GM23248 (cell line): ENCODE measurements at regions not wholly inside any gene's neighbourhood (a gene's known extent, or its start where the extent isn't known, plus 50 kb on each side); places are given as distances from the start of the nearest gene placed in this dataset.

Source experiments
- DNase-seq: peaks from one replicate; pipeline ENCODE4 v3.0.0-alpha.2; 2015
- H2AFZ ChIP-seq: fragments of 200-600 bp; sonication (generic); 2 replicates; pipeline ENCODE4 v1.6.1; 2016; ENCODE audit warnings: antibody characterized with exemption
- H3F3A ChIP-seq: fragments of 200-600 bp; sonication (generic); 2 replicates; pipeline ENCODE4 v1.6.1; 2016; ENCODE audit warnings: mild to moderate bottlenecking, antibody characterized with exemption, mixed run types; ENCODE audit not compliant: insufficient read depth
- H3K27ac ChIP-seq: fragments of 200-600 bp; sonication (generic); 2 replicates; pipeline ENCODE4 v1.5.1; 2016; ENCODE audit warnings: mild to moderate bottlenecking
- H3K27me3 ChIP-seq: fragments of 200-600 bp; sonication (generic); replicated peaks from 2 replicates; pipeline ENCODE4 v1.6.1; 2016; ENCODE audit warnings: mild to moderate bottlenecking; ENCODE audit not compliant: insufficient read depth
- H3K36me3 ChIP-seq: fragments of 200-600 bp; sonication (generic); 2 replicates; pipeline ENCODE4 v1.6.1; 2016; ENCODE audit warnings: low read depth, mild to moderate bottlenecking
- H3K4me1 ChIP-seq: fragments of 200-600 bp; sonication (generic); 2 replicates; pipeline ENCODE4 v1.6.1; 2016; ENCODE audit warnings: mild to moderate bottlenecking; ENCODE audit not compliant: insufficient read depth
- H3K4me2 ChIP-seq: fragments of 200-600 bp; sonication (generic); one replicate; pipeline ENCODE4 v1.6.1; 2016; ENCODE audit warnings: mild to moderate bottlenecking; ENCODE audit not compliant: unreplicated experiment
- H3K4me3 ChIP-seq: fragments of 200-600 bp; sonication (generic); 2 replicates; pipeline ENCODE4 v1.5.1; 2016; ENCODE audit warnings: mild to moderate bottlenecking
- H3K79me2 ChIP-seq: fragments of 200-600 bp; sonication (generic); 2 replicates; pipeline ENCODE4 v1.6.1; 2016; ENCODE audit warnings: mild to moderate bottlenecking; ENCODE audit not compliant: insufficient read depth
- H3K9ac ChIP-seq: fragments of 200-600 bp; sonication (generic); 2 replicates; pipeline ENCODE4 v1.6.1; 2016; ENCODE audit warnings: mild to moderate bottlenecking
- H3K9me2 ChIP-seq: fragments of 200-600 bp; sonication (generic); 2 replicates; pipeline ENCODE4 v1.6.1; 2016; ENCODE audit warnings: mixed run types, mild to moderate bottlenecking, moderate library complexity; ENCODE audit not compliant: insufficient read depth
- H3K9me3 ChIP-seq: fragments of 200-600 bp; sonication (generic); one replicate; pipeline ENCODE4 v1.6.1; 2017; ENCODE audit warnings: low read depth
- H4K20me1 ChIP-seq: fragments of 200-600 bp; sonication (generic); 2 replicates; pipeline ENCODE4 v1.6.0; 2016; ENCODE audit not compliant: insufficient read depth
- EZH2 ChIP-seq: fragments of 200-600 bp; sonication (generic); IDR thresholded peaks from 2 replicates; pipeline ENCODE4 v1.6.1; 2018; ENCODE audit warnings: antibody characterized with exemption, mild to moderate bottlenecking; ENCODE audit not compliant: insufficient read depth, poor library complexity, severe bottlenecking
- EZH2phosphoT487 ChIP-seq: fragments of 200-600 bp; sonication (generic); IDR thresholded peaks from 2 replicates; pipeline ENCODE4 v1.6.1; 2018; ENCODE audit warnings: antibody characterized with exemption, moderate library complexity, mild to moderate bottlenecking, low read depth; ENCODE audit not compliant: insufficient read depth
- WGBS, 2 experiments: methylation state at CpG; one replicate each; pipeline ENCODE4 v1.1.6; 2015 to 2017; ENCODE audit warnings: low lambda C conversion rate in 2 of 2, low coverage in 1 of 2; ENCODE audit errors: missing lambda C conversion rate in 2 of 2; 5-methylcytosine and 5-hydroxymethylcytosine counted together
- in situ Hi-C: fragments of 300-500 bp; cut with MboI; formaldehyde crosslinking; loops from 2 replicates; pipeline ENCODE4 v1.15.0; 2020

- TF ChIP-seq EZH2phosphoT487 (no peak), EZH2 (no peak)
- peak overlapping the region; percentile 79 for H3K27ac ChIP-seq
- in situ Hi-C loops, result no loop called here
- peak overlapping the region; percentile 68 for H3K4me2 ChIP-seq
- H3K4me3 ChIP-seq, result peak overlapping the region; percentile 63
- peak overlapping the region; percentile 73 for H2AFZ ChIP-seq
- H3K36me3 ChIP-seq, result no peaks in the 10 kb centered on the region
- H3F3A ChIP-seq, result peaks cover 7% of the 10 kb centered on the region
- WGBS, 2 experiments, result 41 to 43% methylated on average over 5 of the region's 5 CpGs
- H3K4me1 ChIP-seq, result peaks cover 10% of the 10 kb centered on the region
- peak; percentile 91 for DNase-seq
- H4K20me1 ChIP-seq, result no peaks in the 10 kb centered on the region
- no peaks in the 10 kb centered on the region for H3K27me3 ChIP-seq
- H3K9me2 ChIP-seq, result no peaks in the 10 kb centered on the region; the same call in 1 of the 2 replicates
- no peaks in the 10 kb centered on the region for H3K79me2 ChIP-seq
- peak overlapping the region; percentile 71 for H3K9ac ChIP-seq
- H3K9me3 ChIP-seq, result no peaks in the 10 kb centered on the region
These were observed 62.5 kb upstream of the LIPC start for GRCh38 chr15:58369261-58369701.

- H3K9ac ChIP-seq, result peak overlapping the region; percentile 71
- no peaks in the 10 kb centered on the region; the same call in 1 of the 2 replicates for H3K9me2 ChIP-seq
- H2AFZ ChIP-seq, result peak overlapping the region; percentile 73
- peak overlapping the region; percentile 63 for H3K4me3 ChIP-seq
- H3K36me3 ChIP-seq, result no peaks in the 10 kb centered on the region
- no peaks in the 10 kb centered on the region for H3K27me3 ChIP-seq
- TF ChIP-seq EZH2phosphoT487, result no peak
- no peak for TF ChIP-seq EZH2
- H3K9me3 ChIP-seq, result no peaks in the 10 kb centered on the region
- H3K27ac ChIP-seq, result peak overlapping the region; percentile 79
- peaks cover 10% of the 10 kb centered on the region for H3K4me1 ChIP-seq
- no peak for DNase-seq
- in situ Hi-C loops, result no loop called here
- H3F3A ChIP-seq, result peaks cover 7% of the 10 kb centered on the region
- no peaks in the 10 kb centered on the region for H4K20me1 ChIP-seq
- no peaks in the 10 kb centered on the region for H3K79me2 ChIP-seq
- peak overlapping the region; percentile 68 for H3K4me2 ChIP-seq
- WGBS, 2 experiments, result 78 to 89% methylated on average over 3 of the region's 3 CpGs
These were observed 61.8 kb upstream of the LIPC start for GRCh38 chr15:58369956-58370355.

DNA sequence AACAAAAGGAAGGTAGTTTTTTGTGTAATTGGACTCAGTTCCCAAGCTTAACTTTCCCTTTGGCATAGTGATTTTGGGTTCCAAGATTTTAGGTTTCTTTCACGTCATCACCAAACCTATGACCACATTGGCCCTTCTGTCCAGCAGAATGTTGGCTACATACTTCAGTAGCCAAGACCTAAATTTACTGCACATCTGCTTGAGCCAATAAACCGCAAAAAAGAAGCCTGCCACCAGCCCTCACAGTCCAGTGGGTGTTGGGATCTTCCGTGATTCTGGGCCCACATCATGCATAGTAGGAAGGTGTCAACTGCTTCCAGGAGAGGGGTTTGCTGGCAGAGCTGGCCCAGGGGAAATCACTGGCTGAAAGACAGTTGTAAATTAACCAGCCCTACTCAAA lies 57.6 kb upstream of the LIPC start:
- Histone ChIP-seq H3K27ac (no peak overlapping the region), H3K9me3 (no peaks in the 10 kb centered on the region), H3F3A (peaks cover 7% of the 10 kb centered on the region), H3K27me3 (no peaks in the 10 kb centered on the region), H3K36me3 (no peaks in the 10 kb centered on the region), H2AFZ (no peak overlapping the region), H3K4me2 (no peak overlapping the region), H4K20me1 (no peaks in the 10 kb centered on the region), H3K4me1 (peaks cover 12% of the 10 kb centered on the region), H3K9me2 (no peaks in the 10 kb centered on the region; the same call in none of the 2 replicates), H3K9ac (no peak overlapping the region), H3K4me3 (no peak overlapping the region), H3K79me2 (no peaks in the 10 kb centered on the region)
- 84 to 85% methylated on average over 3 of the region's 3 CpGs for WGBS, 2 experiments
- no peak for DNase-seq
- TF ChIP-seq EZH2phosphoT487, result no peak
- no peak for TF ChIP-seq EZH2
- in situ Hi-C loops, result no loop called here

GRCh38 chr15:58377193-58377592 lies 54.6 kb upstream of the LIPC start:
- 67 to 75% methylated on average over 2 of the region's 2 CpGs for WGBS, 2 experiments
- no peak overlapping the region for H2AFZ ChIP-seq
- in situ Hi-C loops, result no loop called here
- H3K9ac ChIP-seq, result no peak overlapping the region
- no peak overlapping the region for H3K4me3 ChIP-seq
- no peaks in the 10 kb centered on the region for H3K36me3 ChIP-seq
- DNase-seq, result no peak
- TF ChIP-seq EZH2phosphoT487 (no peak), EZH2 (no peak)
- H3K4me2 ChIP-seq, result no peak overlapping the region
- no peaks in the 10 kb centered on the region for H4K20me1 ChIP-seq
- no peaks in the 10 kb centered on the region for H3F3A ChIP-seq
- H3K9me2 ChIP-seq, result no peaks in the 10 kb centered on the region; the same call in none of the 2 replicates
- H3K9me3 ChIP-seq, result no peaks in the 10 kb centered on the region
- peaks cover 4% of the 10 kb centered on the region; the same call in 1 of the 2 replicates for H3K4me1 ChIP-seq
- no peaks in the 10 kb centered on the region for H3K79me2 ChIP-seq
- no peak overlapping the region for H3K27ac ChIP-seq
- H3K27me3 ChIP-seq, result no peaks in the 10 kb centered on the region
